Liver (tissue), 3 donors: ENCODE measurements at regions not wholly inside any gene's neighbourhood (a gene's known extent, or its start where the extent isn't known, plus 50 kb on each side); places are given as distances from the start of the nearest gene placed in this dataset.

ENCODE experiments used
- EGR1 ChIP-seq, 2 donors: IDR thresholded peaks; 2 replicates each; pipeline ENCODE4 v1.6.1; 2016 to 2018; ENCODE audit warnings: antibody characterized with exemption in 2 of 2, low read depth in 2 of 2
- RAD21 ChIP-seq, 2 donors: IDR thresholded peaks; 2 replicates each; pipeline ENCODE4 v1.6.1; 2016; ENCODE audit warnings: antibody characterized with exemption in 2 of 2, mild to moderate bottlenecking in 2 of 2
- SP1 ChIP-seq: IDR thresholded peaks from 2 replicates; pipeline ENCODE4 v1.6.1; 2018; ENCODE audit warnings: antibody characterized with exemption, mild to moderate bottlenecking
- TAF1 ChIP-seq: conservative IDR thresholded peaks from 2 replicates; pipeline ENCODE4 v1.6.1; 2016; ENCODE audit warnings: antibody characterized with exemption, mild to moderate bottlenecking
- YY1 ChIP-seq: IDR thresholded peaks from 2 replicates; pipeline ENCODE4 v1.6.1; 2016; ENCODE audit warnings: antibody characterized with exemption, mild to moderate bottlenecking
- TF ChIP-seq, protein P1 (sequence below): fragments of 150-350 bp; IDR thresholded peaks from 2 replicates; pipeline ENCODE4 v1.5.1; 2017; ENCODE audit warnings: improper control_type of control experiment, low read depth, low read length; ENCODE audit not compliant: missing input control
- TF ChIP-seq, protein P2 (sequence below): IDR thresholded peaks from 2 replicates; pipeline ENCODE4 v1.6.1; 2016; ENCODE audit warnings: antibody characterized with exemption, mild to moderate bottlenecking
- TF ChIP-seq, protein P3 (sequence below): IDR thresholded peaks from 2 replicates; pipeline ENCODE4 v1.6.1; 2016; ENCODE audit warnings: antibody characterized with exemption
- TF ChIP-seq, protein P4 (sequence below): IDR thresholded peaks from 2 replicates; pipeline ENCODE4 v1.6.1; 2016; ENCODE audit warnings: antibody characterized with exemption
- TF ChIP-seq, protein P5 (sequence below): IDR thresholded peaks from 2 replicates; pipeline ENCODE4 v1.6.1; 2016; ENCODE audit warnings: antibody characterized with exemption
- donor health status: healthy.
- donor health status: healthy.

DNA sequence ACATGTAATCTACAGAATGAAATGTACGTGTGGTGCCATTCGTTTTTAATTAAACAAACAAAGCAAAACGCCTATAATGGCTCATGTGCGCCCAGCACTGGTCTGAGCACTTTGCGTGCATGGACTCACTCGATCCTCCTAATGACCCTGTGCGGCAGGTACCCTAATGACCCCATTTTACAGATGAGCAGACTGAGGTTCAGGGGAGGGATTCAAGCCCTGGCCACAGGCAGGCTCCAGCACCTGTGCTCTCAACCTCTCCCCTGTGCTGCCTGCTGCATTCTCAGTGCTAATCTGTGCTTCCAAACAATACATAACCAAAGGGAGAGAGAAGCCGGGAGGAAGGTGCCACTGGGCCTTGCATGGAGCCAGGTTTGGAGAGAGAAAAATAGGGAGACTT, 124.2 kb upstream of the ZBTB40 start:
- TF ChIP-seq, protein P1, sequence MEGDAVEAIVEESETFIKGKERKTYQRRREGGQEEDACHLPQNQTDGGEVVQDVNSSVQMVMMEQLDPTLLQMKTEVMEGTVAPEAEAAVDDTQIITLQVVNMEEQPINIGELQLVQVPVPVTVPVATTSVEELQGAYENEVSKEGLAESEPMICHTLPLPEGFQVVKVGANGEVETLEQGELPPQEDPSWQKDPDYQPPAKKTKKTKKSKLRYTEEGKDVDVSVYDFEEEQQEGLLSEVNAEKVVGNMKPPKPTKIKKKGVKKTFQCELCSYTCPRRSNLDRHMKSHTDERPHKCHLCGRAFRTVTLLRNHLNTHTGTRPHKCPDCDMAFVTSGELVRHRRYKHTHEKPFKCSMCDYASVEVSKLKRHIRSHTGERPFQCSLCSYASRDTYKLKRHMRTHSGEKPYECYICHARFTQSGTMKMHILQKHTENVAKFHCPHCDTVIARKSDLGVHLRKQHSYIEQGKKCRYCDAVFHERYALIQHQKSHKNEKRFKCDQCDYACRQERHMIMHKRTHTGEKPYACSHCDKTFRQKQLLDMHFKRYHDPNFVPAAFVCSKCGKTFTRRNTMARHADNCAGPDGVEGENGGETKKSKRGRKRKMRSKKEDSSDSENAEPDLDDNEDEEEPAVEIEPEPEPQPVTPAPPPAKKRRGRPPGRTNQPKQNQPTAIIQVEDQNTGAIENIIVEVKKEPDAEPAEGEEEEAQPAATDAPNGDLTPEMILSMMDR: no peak
- TF ChIP-seq EGR1 (IDR thresholded peaks at IDR 0.05; ENCODE audit: low read depth in 2 of 2): no peak
- TF ChIP-seq, protein P2, sequence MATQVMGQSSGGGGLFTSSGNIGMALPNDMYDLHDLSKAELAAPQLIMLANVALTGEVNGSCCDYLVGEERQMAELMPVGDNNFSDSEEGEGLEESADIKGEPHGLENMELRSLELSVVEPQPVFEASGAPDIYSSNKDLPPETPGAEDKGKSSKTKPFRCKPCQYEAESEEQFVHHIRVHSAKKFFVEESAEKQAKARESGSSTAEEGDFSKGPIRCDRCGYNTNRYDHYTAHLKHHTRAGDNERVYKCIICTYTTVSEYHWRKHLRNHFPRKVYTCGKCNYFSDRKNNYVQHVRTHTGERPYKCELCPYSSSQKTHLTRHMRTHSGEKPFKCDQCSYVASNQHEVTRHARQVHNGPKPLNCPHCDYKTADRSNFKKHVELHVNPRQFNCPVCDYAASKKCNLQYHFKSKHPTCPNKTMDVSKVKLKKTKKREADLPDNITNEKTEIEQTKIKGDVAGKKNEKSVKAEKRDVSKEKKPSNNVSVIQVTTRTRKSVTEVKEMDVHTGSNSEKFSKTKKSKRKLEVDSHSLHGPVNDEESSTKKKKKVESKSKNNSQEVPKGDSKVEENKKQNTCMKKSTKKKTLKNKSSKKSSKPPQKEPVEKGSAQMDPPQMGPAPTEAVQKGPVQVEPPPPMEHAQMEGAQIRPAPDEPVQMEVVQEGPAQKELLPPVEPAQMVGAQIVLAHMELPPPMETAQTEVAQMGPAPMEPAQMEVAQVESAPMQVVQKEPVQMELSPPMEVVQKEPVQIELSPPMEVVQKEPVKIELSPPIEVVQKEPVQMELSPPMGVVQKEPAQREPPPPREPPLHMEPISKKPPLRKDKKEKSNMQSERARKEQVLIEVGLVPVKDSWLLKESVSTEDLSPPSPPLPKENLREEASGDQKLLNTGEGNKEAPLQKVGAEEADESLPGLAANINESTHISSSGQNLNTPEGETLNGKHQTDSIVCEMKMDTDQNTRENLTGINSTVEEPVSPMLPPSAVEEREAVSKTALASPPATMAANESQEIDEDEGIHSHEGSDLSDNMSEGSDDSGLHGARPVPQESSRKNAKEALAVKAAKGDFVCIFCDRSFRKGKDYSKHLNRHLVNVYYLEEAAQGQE: no peak
- TF ChIP-seq TAF1: no peak
- TF ChIP-seq, protein P3, sequence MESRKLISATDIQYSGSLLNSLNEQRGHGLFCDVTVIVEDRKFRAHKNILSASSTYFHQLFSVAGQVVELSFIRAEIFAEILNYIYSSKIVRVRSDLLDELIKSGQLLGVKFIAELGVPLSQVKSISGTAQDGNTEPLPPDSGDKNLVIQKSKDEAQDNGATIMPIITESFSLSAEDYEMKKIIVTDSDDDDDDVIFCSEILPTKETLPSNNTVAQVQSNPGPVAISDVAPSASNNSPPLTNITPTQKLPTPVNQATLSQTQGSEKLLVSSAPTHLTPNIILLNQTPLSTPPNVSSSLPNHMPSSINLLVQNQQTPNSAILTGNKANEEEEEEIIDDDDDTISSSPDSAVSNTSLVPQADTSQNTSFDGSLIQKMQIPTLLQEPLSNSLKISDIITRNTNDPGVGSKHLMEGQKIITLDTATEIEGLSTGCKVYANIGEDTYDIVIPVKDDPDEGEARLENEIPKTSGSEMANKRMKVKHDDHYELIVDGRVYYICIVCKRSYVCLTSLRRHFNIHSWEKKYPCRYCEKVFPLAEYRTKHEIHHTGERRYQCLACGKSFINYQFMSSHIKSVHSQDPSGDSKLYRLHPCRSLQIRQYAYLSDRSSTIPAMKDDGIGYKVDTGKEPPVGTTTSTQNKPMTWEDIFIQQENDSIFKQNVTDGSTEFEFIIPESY: no peak
- TF ChIP-seq YY1: no peak
- TF ChIP-seq RAD21 (IDR thresholded peaks at IDR 0.05): no peak
- TF ChIP-seq, protein P4, sequence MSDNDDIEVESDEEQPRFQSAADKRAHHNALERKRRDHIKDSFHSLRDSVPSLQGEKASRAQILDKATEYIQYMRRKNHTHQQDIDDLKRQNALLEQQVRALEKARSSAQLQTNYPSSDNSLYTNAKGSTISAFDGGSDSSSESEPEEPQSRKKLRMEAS: no peak
- no peak for TF ChIP-seq SP1
- TF ChIP-seq, protein P5, sequence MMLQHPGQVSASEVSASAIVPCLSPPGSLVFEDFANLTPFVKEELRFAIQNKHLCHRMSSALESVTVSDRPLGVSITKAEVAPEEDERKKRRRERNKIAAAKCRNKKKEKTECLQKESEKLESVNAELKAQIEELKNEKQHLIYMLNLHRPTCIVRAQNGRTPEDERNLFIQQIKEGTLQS: no peak
